ENCODE measurements at regions not wholly inside any gene's neighbourhood (a gene's known extent, or its start where the extent isn't known, plus 50 kb on each side); places are given as distances from the start of the nearest gene placed in this dataset.

DNA sequence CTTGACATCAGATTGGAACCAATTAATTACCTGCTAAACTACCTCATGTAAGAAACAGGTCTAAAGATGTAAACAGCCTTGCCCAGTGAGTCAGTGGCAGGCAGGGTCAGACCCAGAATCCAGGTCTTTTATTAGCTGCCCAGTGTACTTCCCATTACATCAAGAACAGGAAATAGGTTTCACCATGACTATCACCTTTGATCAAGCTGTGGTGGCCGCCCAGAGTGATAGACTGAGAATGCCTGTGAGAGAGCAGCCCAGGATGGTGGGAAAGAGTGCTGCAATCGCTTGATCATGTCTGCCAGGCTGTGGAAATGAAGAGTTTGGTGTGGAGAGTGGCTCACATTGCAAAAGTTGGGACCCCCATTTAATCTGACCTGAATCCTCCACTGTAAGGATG lies 61.3 kb upstream of the PIAS1 start (continued):
- no peak for TF ChIP-seq ZNF114 (CRISPR knock-in tag; IDR thresholded peaks at IDR 0.05)
- no peak for TF ChIP-seq CREB1 (CRISPR knock-in tag; IDR thresholded peaks at IDR 0.05; ENCODE audit: low read depth)
- TF ChIP-seq, protein P1, sequence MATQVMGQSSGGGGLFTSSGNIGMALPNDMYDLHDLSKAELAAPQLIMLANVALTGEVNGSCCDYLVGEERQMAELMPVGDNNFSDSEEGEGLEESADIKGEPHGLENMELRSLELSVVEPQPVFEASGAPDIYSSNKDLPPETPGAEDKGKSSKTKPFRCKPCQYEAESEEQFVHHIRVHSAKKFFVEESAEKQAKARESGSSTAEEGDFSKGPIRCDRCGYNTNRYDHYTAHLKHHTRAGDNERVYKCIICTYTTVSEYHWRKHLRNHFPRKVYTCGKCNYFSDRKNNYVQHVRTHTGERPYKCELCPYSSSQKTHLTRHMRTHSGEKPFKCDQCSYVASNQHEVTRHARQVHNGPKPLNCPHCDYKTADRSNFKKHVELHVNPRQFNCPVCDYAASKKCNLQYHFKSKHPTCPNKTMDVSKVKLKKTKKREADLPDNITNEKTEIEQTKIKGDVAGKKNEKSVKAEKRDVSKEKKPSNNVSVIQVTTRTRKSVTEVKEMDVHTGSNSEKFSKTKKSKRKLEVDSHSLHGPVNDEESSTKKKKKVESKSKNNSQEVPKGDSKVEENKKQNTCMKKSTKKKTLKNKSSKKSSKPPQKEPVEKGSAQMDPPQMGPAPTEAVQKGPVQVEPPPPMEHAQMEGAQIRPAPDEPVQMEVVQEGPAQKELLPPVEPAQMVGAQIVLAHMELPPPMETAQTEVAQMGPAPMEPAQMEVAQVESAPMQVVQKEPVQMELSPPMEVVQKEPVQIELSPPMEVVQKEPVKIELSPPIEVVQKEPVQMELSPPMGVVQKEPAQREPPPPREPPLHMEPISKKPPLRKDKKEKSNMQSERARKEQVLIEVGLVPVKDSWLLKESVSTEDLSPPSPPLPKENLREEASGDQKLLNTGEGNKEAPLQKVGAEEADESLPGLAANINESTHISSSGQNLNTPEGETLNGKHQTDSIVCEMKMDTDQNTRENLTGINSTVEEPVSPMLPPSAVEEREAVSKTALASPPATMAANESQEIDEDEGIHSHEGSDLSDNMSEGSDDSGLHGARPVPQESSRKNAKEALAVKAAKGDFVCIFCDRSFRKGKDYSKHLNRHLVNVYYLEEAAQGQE (IDR thresholded peaks at IDR 0.05; ENCODE audit: unreplicated experiment): no peak
- TF ChIP-seq POLR2AphosphoS5 (IDR thresholded peaks at IDR 0.05; ENCODE audit: low read depth): no peak

DNA sequence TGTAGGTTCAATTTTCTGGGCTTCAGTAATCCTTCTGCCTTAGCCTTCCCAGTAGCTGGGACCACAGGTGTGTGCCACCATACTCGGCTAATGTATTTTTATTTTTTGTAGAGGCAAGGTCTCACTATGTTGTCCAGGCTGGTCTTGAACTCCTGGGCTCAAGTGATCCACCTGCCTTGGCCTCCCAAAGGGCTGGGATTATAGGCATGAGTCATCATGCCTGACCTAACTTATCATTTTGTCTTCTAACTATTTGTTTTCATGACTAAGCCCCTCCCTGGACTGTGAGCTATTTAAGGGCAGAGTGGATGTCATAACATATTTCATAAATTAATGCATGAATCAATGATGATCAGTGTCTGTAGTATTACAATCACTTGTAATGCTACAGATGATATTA lies 56.1 kb upstream of the PIAS1 start:
- Mint-ChIP-seq H3K9me3 (no peaks in the 10 kb centered on the region), H3K4me3 (no peak overlapping the region), H3K36me3 (ENCODE audit: low read depth) (no peaks in the 10 kb centered on the region), H3K4me1 (no peaks in the 10 kb centered on the region; the same call in 2 of the 3 replicates), H3K27me3 (ENCODE audit: insufficient read depth, low read depth, poor library complexity) (peaks cover 6% of the 10 kb centered on the region), H3K27ac (no peak overlapping the region)
- no peak overlapping the region for H3K27ac ChIP-seq (ENCODE audit: low read depth)
- H3K4me2 ChIP-seq: no peak overlapping the region
- no peak overlapping the region for H2AFZ ChIP-seq
- H3K4me1 ChIP-seq (ENCODE audit: insufficient read depth): no peaks in the 10 kb centered on the region
- no peak overlapping the region for H3K4me3 ChIP-seq
- ATAC-seq (no peak), DNase-seq (ENCODE audit: low spot score) (no peak)
- no peaks in the 10 kb centered on the region for H4K20me1 ChIP-seq (replicated peaks; ENCODE audit: insufficient read depth)
- H3F3A ChIP-seq (replicated peaks; ENCODE audit: low read depth): no peaks in the 10 kb centered on the region
- H3K79me2 ChIP-seq (replicated peaks; ENCODE audit: insufficient read depth): no peaks in the 10 kb centered on the region
- no peaks in the 10 kb centered on the region for H3K27me3 ChIP-seq (ENCODE audit: insufficient read depth)
- no peaks in the 10 kb centered on the region for H3K36me3 ChIP-seq (ENCODE audit: insufficient read depth)
- no peaks in the 10 kb centered on the region; the same call in 1 of the 2 replicates for H3K9me2 ChIP-seq (ENCODE audit: insufficient read depth)
- TF ChIP-seq, protein P2, sequence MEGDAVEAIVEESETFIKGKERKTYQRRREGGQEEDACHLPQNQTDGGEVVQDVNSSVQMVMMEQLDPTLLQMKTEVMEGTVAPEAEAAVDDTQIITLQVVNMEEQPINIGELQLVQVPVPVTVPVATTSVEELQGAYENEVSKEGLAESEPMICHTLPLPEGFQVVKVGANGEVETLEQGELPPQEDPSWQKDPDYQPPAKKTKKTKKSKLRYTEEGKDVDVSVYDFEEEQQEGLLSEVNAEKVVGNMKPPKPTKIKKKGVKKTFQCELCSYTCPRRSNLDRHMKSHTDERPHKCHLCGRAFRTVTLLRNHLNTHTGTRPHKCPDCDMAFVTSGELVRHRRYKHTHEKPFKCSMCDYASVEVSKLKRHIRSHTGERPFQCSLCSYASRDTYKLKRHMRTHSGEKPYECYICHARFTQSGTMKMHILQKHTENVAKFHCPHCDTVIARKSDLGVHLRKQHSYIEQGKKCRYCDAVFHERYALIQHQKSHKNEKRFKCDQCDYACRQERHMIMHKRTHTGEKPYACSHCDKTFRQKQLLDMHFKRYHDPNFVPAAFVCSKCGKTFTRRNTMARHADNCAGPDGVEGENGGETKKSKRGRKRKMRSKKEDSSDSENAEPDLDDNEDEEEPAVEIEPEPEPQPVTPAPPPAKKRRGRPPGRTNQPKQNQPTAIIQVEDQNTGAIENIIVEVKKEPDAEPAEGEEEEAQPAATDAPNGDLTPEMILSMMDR (conservative IDR thresholded peaks at IDR 0.05; ENCODE audit: low read depth in 2 of 2): no peak
- TF ChIP-seq, protein P1 (IDR thresholded peaks at IDR 0.05; ENCODE audit: unreplicated experiment): no peak
- TF ChIP-seq ZNF331 (CRISPR knock-in tag; IDR thresholded peaks at IDR 0.05; ENCODE audit: low read depth) (no peak), CREB1 (CRISPR knock-in tag; IDR thresholded peaks at IDR 0.05; ENCODE audit: low read depth) (no peak), STAT1 (IDR thresholded peaks at IDR 0.05; ENCODE audit: unreplicated experiment) (no peak), POLR2AphosphoS5 (IDR thresholded peaks at IDR 0.05; ENCODE audit: low read depth) (no peak), ZNF114 (CRISPR knock-in tag; IDR thresholded peaks at IDR 0.05) (no peak)
- TF ChIP-seq, protein P3, sequence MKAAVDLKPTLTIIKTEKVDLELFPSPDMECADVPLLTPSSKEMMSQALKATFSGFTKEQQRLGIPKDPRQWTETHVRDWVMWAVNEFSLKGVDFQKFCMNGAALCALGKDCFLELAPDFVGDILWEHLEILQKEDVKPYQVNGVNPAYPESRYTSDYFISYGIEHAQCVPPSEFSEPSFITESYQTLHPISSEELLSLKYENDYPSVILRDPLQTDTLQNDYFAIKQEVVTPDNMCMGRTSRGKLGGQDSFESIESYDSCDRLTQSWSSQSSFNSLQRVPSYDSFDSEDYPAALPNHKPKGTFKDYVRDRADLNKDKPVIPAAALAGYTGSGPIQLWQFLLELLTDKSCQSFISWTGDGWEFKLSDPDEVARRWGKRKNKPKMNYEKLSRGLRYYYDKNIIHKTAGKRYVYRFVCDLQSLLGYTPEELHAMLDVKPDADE (IDR thresholded peaks at IDR 0.05): no peak
